Spleen (tissue), 11 donors: ENCODE measurements at regions not wholly inside any gene's neighbourhood (a gene's known extent, or its start where the extent isn't known, plus 50 kb on each side); places are given as distances from the start of the nearest gene placed in this dataset.

ENCODE experiments used
- DNase-seq: peaks from one replicate; pipeline ENCODE4 v3.0.0-alpha.2; 2020
- H3K27ac ChIP-seq, 8 donors: fragments of 200-600 bp; sonication (generic) in 7 of 8; 1 replicate in 4 of 8; 2 replicates in 4 of 8; pipeline versions ENCODE4 v1.5.0 to v1.8.0; 2016 to 2021; ENCODE audit warnings: inconsistent platforms in 4 of 8, mild to moderate bottlenecking in 4 of 8, moderate library complexity in 1 of 8
- H3K27me3 ChIP-seq, 7 donors: fragments of 200-600 bp; sonication (generic) in 6 of 7; replicated peaks in 1 of 7; 1 replicate in 4 of 7; 2 replicates in 3 of 7; pipeline versions ENCODE4 v1.5.0 to v1.8.0; 2016 to 2021; ENCODE audit warnings: inconsistent platforms in 3 of 7, mild to moderate bottlenecking in 1 of 7
- H3K36me3 ChIP-seq, 6 donors: fragments of 200-600 bp; sonication (generic) in 5 of 6; 1 replicate in 4 of 6; 2 replicates in 2 of 6; pipeline versions ENCODE4 v1.5.0 to v1.8.0; 2016 to 2021; ENCODE audit warnings: inconsistent platforms in 2 of 6
- H3K4me1 ChIP-seq, 6 donors: fragments of 200-600 bp; sonication (generic) in 5 of 6; 1 replicate in 3 of 6; 2 replicates in 3 of 6; pipeline versions ENCODE4 v1.5.0 to v1.8.0; 2016 to 2021; ENCODE audit warnings: inconsistent platforms in 3 of 6
- H3K4me3 ChIP-seq, 8 donors: fragments of 200-600 bp; sonication (generic) in 7 of 8; 1 replicate in 4 of 8; 2 replicates in 4 of 8; pipeline versions ENCODE4 v1.5.0 to v1.8.0; 2016 to 2021; ENCODE audit warnings: inconsistent platforms in 4 of 8, mild to moderate bottlenecking in 4 of 8, moderate library complexity in 2 of 8
- H3K9me3 ChIP-seq, 8 donors: fragments of 200-600 bp; sonication (generic) in 7 of 8; 1 replicate in 4 of 8; 2 replicates in 4 of 8; pipeline versions ENCODE4 v1.5.0 to v1.8.0; 2016 to 2021; ENCODE audit warnings: inconsistent platforms in 4 of 8
- CTCF ChIP-seq, 11 experiments: fragments of 200-600 bp in 7 of 11; fragments of 450-650 bp in 4 of 11; sonication (generic) in 4 of 11; IDR thresholded peaks in 8 of 11; conservative IDR thresholded peaks in 3 of 11; 1 replicate in 7 of 11; 2 replicates in 4 of 11; pipeline versions ENCODE4 v1.4.0 to v1.8.0; 2016 to 2021; ENCODE audit warnings: antibody characterized with exemption in 11 of 11, inconsistent platforms in 4 of 11, mild to moderate bottlenecking in 1 of 11
- POLR2A ChIP-seq, 3 donors: fragments of 450-650 bp; IDR thresholded peaks; one replicate each; pipeline ENCODE4 v1.5.1; 2017; ENCODE audit warnings: antibody characterized with exemption in 3 of 3, mild to moderate bottlenecking in 1 of 3
- POLR2AphosphoS5 ChIP-seq, 3 donors: sonication (generic); formaldehyde crosslinking; IDR thresholded peaks; one replicate each; pipeline ENCODE4 v1.5.1; 2017; ENCODE audit warnings: antibody characterized with exemption in 3 of 3
- WGBS, 5 donors: extraction: QIAGEN DNeasy Blood & Tissue Kit in 3 of 5; methylation state at CpG; one replicate each; pipeline versions ENCODE4 v1.1.5 to v1.1.7; 2013 to 2018; 5-methylcytosine and 5-hydroxymethylcytosine counted together
- intact Hi-C: fragments of 100-400 bp; cut with DNase I; formaldehyde crosslinking; loops from one replicate; pipeline ENCODE4 v1.15.0; 2023; ENCODE audit warnings: low total_unique reads
- donor health status: healthy with polysubstance abuse.
- donor health status: DM: no; HTN: no; CAD: no; lungs with moderate emphysema.
- donor health status: DM: no; HTN: no; CAD: no.
- donor health status: Bipolar disorder and iron deficiency.
- donor health status: healthy.
- donor health status: DM: no; HTN: no; CAD: no.
- donor health status: DM: yes; HTN: yes; CAD: no.

- Histone ChIP-seq H3K36me3 (no peaks in the 10 kb centered on the region), H3K4me1 (no peaks in the 10 kb centered on the region), H3K27me3 (no peaks in the 10 kb centered on the region), H3K9me3 (no peaks in the 10 kb centered on the region), H3K27ac (no peak overlapping the region), H3K4me3 (no peak overlapping the region)
- WGBS, 5 donors: 75 to 95% (median 85%) methylated on average over 1 of the region's 1 CpG
- DNase-seq: no peak
- no peak for TF ChIP-seq POLR2AphosphoS5 (IDR thresholded peaks at IDR 0.05)
- intact Hi-C loops: no loop called here
These were observed 178.5 kb upstream of the SNX19 start for GRCh38 chr11:131094827-131095226.

GRCh38 chr11:131095511-131096185, 179.4 kb upstream of the SNX19 start:
- Histone ChIP-seq H3K4me1 (no peaks in the 10 kb centered on the region), H3K27ac (no peak overlapping the region), H3K9me3 (no peaks in the 10 kb centered on the region), H3K36me3 (no peaks in the 10 kb centered on the region), H3K4me3 (no peak overlapping the region), H3K27me3 (no peaks in the 10 kb centered on the region)
- TF ChIP-seq POLR2A (IDR thresholded peaks at IDR 0.05) (no peak), POLR2AphosphoS5 (IDR thresholded peaks at IDR 0.05) (no peak), CTCF (IDR thresholded peaks at IDR 0.05 in 8 of 11, conservative IDR thresholded peaks at IDR 0.05 in 3 of 11) (no peak)
- no peak for DNase-seq
- intact Hi-C loops: no loop called here
- 58 to 69% (median 63%) methylated on average over 11 of the region's 11 CpGs for WGBS, 5 donors

GRCh38 chr11:131099013-131099412, 182.7 kb upstream of the SNX19 start:
- WGBS, 5 donors: 65 to 80% (median 75%) methylated on average over 6 of the region's 6 CpGs
- Histone ChIP-seq H3K27ac (no peak overlapping the region), H3K4me1 (no peaks in the 10 kb centered on the region), H3K27me3 (peaks cover 0 to 11% (median 0%) of the 10 kb centered on the region in 7 donors), H3K9me3 (no peaks in the 10 kb centered on the region), H3K36me3 (no peaks in the 10 kb centered on the region), H3K4me3 (no peak overlapping the region)
- intact Hi-C loops: no loop called here
- no peak for DNase-seq
- TF ChIP-seq POLR2AphosphoS5 (IDR thresholded peaks at IDR 0.05): no peak
- TF ChIP-seq POLR2A (IDR thresholded peaks at IDR 0.05): no peak
- TF ChIP-seq CTCF (IDR thresholded peaks at IDR 0.05 in 8 of 11, conservative IDR thresholded peaks at IDR 0.05 in 3 of 11): no peak

- H3K27me3 ChIP-seq: peaks cover 0 to 11% (median 0%) of the 10 kb centered on the region in 7 donors
- TF ChIP-seq CTCF (IDR thresholded peaks at IDR 0.05 in 8 of 11, conservative IDR thresholded peaks at IDR 0.05 in 3 of 11) (no peak), POLR2A (IDR thresholded peaks at IDR 0.05) (no peak), POLR2AphosphoS5 (IDR thresholded peaks at IDR 0.05) (no peak)
These were observed 183.5 kb upstream of the SNX19 start for GRCh38 chr11:131099746-131100145.

More at GRCh38 chr11:131099746-131100145, 183.5 kb upstream of the SNX19 start:
- no peaks in the 10 kb centered on the region for H3K9me3 ChIP-seq
- no peaks in the 10 kb centered on the region for H3K36me3 ChIP-seq
- no peaks in the 10 kb centered on the region for H3K4me1 ChIP-seq
- H3K27ac ChIP-seq: no peak overlapping the region
- intact Hi-C loops: no loop called here
- H3K4me3 ChIP-seq: no peak overlapping the region
- DNase-seq: no peak
- 33 to 53% (median 47%) methylated on average over 1 of the region's 1 CpG for WGBS, 5 donors
